ENCODE measurements at regions not wholly inside any gene's neighbourhood (a gene's known extent, or its start where the extent isn't known, plus 50 kb on each side); places are given as distances from the start of the nearest gene placed in this dataset.

GRCh38 chr6:44010411-44011349 lies 116.6 kb downstream of the MRPL14 start (continued):
- TF ChIP-seq PRDM15 (CRISPR knock-in tag; IDR thresholded peaks at IDR 0.05) (no peak), JARID2 (CRISPR knock-in tag; IDR thresholded peaks at IDR 0.05; ENCODE audit: insufficient replicate concordance) (no peak), PBX2 (CRISPR knock-in tag; IDR thresholded peaks at IDR 0.05) (no peak), KDM1A (CRISPR knock-in tag; IDR thresholded peaks at IDR 0.05) (no peak), NCOA1 (CRISPR knock-in tag; IDR thresholded peaks at IDR 0.05) (no peak), RXRA (CRISPR knock-in tag; IDR thresholded peaks at IDR 0.05) (0 out of 2 replicates have a peak, but pooled peaks have one; percentile 13), TFAP4 (IDR thresholded peaks at IDR 0.05; ENCODE audit: borderline replicate concordance, low read depth) (peak; percentile 56; the same call in 1 of the 2 replicates), ZNF776 (CRISPR knock-in tag; IDR thresholded peaks at IDR 0.05) (0 out of 2 replicates have a peak, but pooled peaks have one; percentile 29), MXD1 (CRISPR knock-in tag; IDR thresholded peaks at IDR 0.05) (0 out of 2 replicates have a peak, but pooled peaks have one; percentile 33), ZNF687 (CRISPR knock-in tag; IDR thresholded peaks at IDR 0.05) (0 out of 2 replicates have a peak, but pooled peaks have one; percentile 3), ZNF792 (CRISPR knock-in tag; IDR thresholded peaks at IDR 0.05) (no peak), ZNF547 (CRISPR knock-in tag; IDR thresholded peaks at IDR 0.05) (no peak), THAP9 (CRISPR knock-in tag; IDR thresholded peaks at IDR 0.05; ENCODE audit: borderline replicate concordance) (no peak), ZNF451 (CRISPR knock-in tag; IDR thresholded peaks at IDR 0.05) (no peak), KDM5B (CRISPR knock-in tag; IDR thresholded peaks at IDR 0.05; ENCODE audit: borderline replicate concordance) (0 out of 2 replicates have a peak, but pooled peaks have one; percentile 27)
